SK-N-SH (cell line): ENCODE measurements at regions not wholly inside any gene's neighbourhood (a gene's known extent, or its start where the extent isn't known, plus 50 kb on each side); places are given as distances from the start of the nearest gene placed in this dataset.
A peak's percentile ranks its signal among the peaks of the same experiment; 100 is the strongest.

Experiments used
- CTCF ChIA-PET: fragments of 300-600, 350-600 bp; formaldehyde crosslinking; extraction: SDS; loops from one replicate; lab custom pipeline; 2021; lab: Yijun Ruan, JAX
- POLR2A ChIA-PET: fragments of 350-600 bp; sonication (Branson Sonifier 250); formaldehyde crosslinking; extraction: SDS; loops from one replicate; lab custom pipeline; 2020; ENCODE audit warnings: antibody characterized with exemption, inconsistent platforms; lab: Yijun Ruan, JAX
- DNase-seq: peaks from one replicate; pipeline ENCODE4 v3.0.0; 2012
- H2AFZ ChIP-seq: fragments of 200-600 bp; sonication (generic); 2 replicates; pipeline ENCODE4 v1.8.1; 2016; ENCODE audit warnings: antibody characterized with exemption, mild to moderate bottlenecking, low read depth
- H3F3A ChIP-seq: fragments of 200-600 bp; sonication (generic); replicated peaks from 2 replicates; pipeline ENCODE3; 2016; ENCODE audit warnings: antibody characterized with exemption, mild to moderate bottlenecking; ENCODE audit not compliant: insufficient read depth
- H3K27ac ChIP-seq, 2 experiments: fragments of 200-500 bp in 1 of 2; fragments of 200-600 bp in 1 of 2; sonication (Bioruptor generic) in 1 of 2; sonication (generic), shearing (Covaris generic) in 1 of 2; 2 replicates each; pipeline versions ENCODE4 v1.5.1 to v1.6.1; 2014 to 2016; ENCODE audit warnings: low read depth in 2 of 2, inconsistent platforms in 1 of 2, low read length in 1 of 2, mild to moderate bottlenecking in 1 of 2, mixed read lengths in 1 of 2
- H3K27me3 ChIP-seq: fragments of 200-600 bp; sonication (generic), shearing (Covaris generic); 2 replicates; pipeline ENCODE4 v1.6.1; 2016; ENCODE audit warnings: mixed run types; ENCODE audit not compliant: insufficient read depth
- H3K36me3 ChIP-seq, 2 experiments: fragments of 200-500 bp in 1 of 2; fragments of 200-600 bp in 1 of 2; sonication (Bioruptor generic) in 1 of 2; sonication (generic) in 1 of 2; replicated peaks in 1 of 2; 2 replicates each; pipeline versions ENCODE3 to v1.5.1; 2014 to 2016; ENCODE audit warnings: low read length in 1 of 2, mild to moderate bottlenecking in 1 of 2; ENCODE audit not compliant: insufficient read depth in 2 of 2, control insufficient read depth in 1 of 2
- H3K4me1 ChIP-seq, 2 experiments: fragments of 200-500 bp in 1 of 2; fragments of 200-600 bp in 1 of 2; sonication (Bioruptor generic) in 1 of 2; sonication (generic), shearing (Covaris generic) in 1 of 2; 2 replicates each; pipeline versions ENCODE4 v1.5.1 to v1.6.1; 2014 to 2016; ENCODE audit warnings: low read depth in 1 of 2, low read length in 1 of 2, mixed run types in 1 of 2; ENCODE audit not compliant: insufficient read depth in 2 of 2, control insufficient read depth in 1 of 2
- H3K4me2 ChIP-seq: fragments of 200-600 bp; sonication (generic), shearing (Covaris generic); 2 replicates; pipeline ENCODE4 v1.6.1; 2017; ENCODE audit warnings: mixed run types
- H3K4me3 ChIP-seq, 2 experiments: fragments of 200-500 bp in 1 of 2; fragments of 200-600 bp in 1 of 2; sonication (Bioruptor generic) in 1 of 2; sonication (generic), shearing (Covaris generic) in 1 of 2; 2 replicates each; pipeline versions ENCODE4 v1.5.1 to v1.8.1; 2014 to 2016; ENCODE audit warnings: low read depth in 2 of 2, inconsistent platforms in 1 of 2, low read length in 1 of 2, mild to moderate bottlenecking in 1 of 2, mixed read lengths in 1 of 2, moderate library complexity in 1 of 2
- H3K79me2 ChIP-seq: fragments of 200-600 bp; sonication (generic); 2 replicates; pipeline ENCODE4 v1.8.1; 2017; ENCODE audit warnings: mild to moderate bottlenecking; ENCODE audit not compliant: insufficient read depth
- H3K9ac ChIP-seq: fragments of 200-600 bp; sonication (generic); 2 replicates; pipeline ENCODE4 v1.6.1; 2017; ENCODE audit warnings: mixed run types
- H3K9me2 ChIP-seq: fragments of 200-600 bp; sonication (generic); 2 replicates; pipeline ENCODE4 v1.6.1; 2017; ENCODE audit warnings: mixed run types
- H3K9me3 ChIP-seq: fragments of 200-600 bp; sonication (generic); 2 replicates; pipeline ENCODE4 v1.6.1; 2017; ENCODE audit warnings: mixed run types, mild to moderate bottlenecking, moderate library complexity
- H4K20me1 ChIP-seq: fragments of 200-600 bp; sonication (generic); 2 replicates; pipeline ENCODE4 v1.6.1; 2017; ENCODE audit warnings: mild to moderate bottlenecking, mixed run types; ENCODE audit not compliant: insufficient read depth
- EP300 ChIP-seq, 2 experiments: IDR thresholded peaks; 2 replicates each; pipeline versions ENCODE4 v1.4.0 to v1.6.1; 2012; ENCODE audit warnings: borderline replicate concordance in 1 of 2, low read depth in 1 of 2, low read length in 1 of 2
- EZH2phosphoT487 ChIP-seq: fragments of 200-600 bp; sonication (generic); IDR thresholded peaks from 2 replicates; pipeline ENCODE4 v1.6.1; 2017; ENCODE audit warnings: low read depth, mixed run types, mild to moderate bottlenecking, antibody characterized with exemption, moderate library complexity, borderline replicate concordance
- FOSL2 ChIP-seq: IDR thresholded peaks from 2 replicates; pipeline ENCODE4 v1.4.0; 2012; ENCODE audit warnings: low read depth, mild to moderate bottlenecking, moderate library complexity, borderline replicate concordance
- FOXJ3 ChIP-seq: sonication (generic); formaldehyde crosslinking; IDR thresholded peaks from 2 replicates; pipeline ENCODE4 v1.5.1; 2020; ENCODE audit warnings: mild to moderate bottlenecking, missing genetic modification reagents
- FOXM1 ChIP-seq: IDR thresholded peaks from 2 replicates; pipeline ENCODE4 v1.4.0; 2012; ENCODE audit warnings: low read depth, mild to moderate bottlenecking
- GABPA ChIP-seq: IDR thresholded peaks from 2 replicates; pipeline ENCODE4 v1.4.0; 2012; ENCODE audit warnings: low read depth, mild to moderate bottlenecking
- JUND ChIP-seq: IDR thresholded peaks from 2 replicates; pipeline ENCODE4 v1.4.0; 2012
- MAX ChIP-seq: IDR thresholded peaks from 2 replicates; pipeline ENCODE4 v1.4.0; 2012; ENCODE audit warnings: low read depth
- MXI1 ChIP-seq: IDR thresholded peaks from 2 replicates; pipeline ENCODE4 v1.6.1; 2012; ENCODE audit warnings: mild to moderate bottlenecking, low read depth, low read length, improper control_type of control experiment
- NFIC ChIP-seq: IDR thresholded peaks from 2 replicates; pipeline ENCODE4 v1.4.0; 2012; ENCODE audit warnings: borderline replicate concordance
- RCOR1 ChIP-seq: fragments of 150-350 bp; IDR thresholded peaks from 2 replicates; pipeline ENCODE4 v1.6.1; 2017; ENCODE audit warnings: antibody characterized with exemption, low read length
- REST ChIP-seq: IDR thresholded peaks from 2 replicates; pipeline ENCODE4 v1.6.1; 2012; ENCODE audit warnings: mild to moderate bottlenecking, low read depth, low read length, moderate library complexity
- RFX5 ChIP-seq: IDR thresholded peaks from 2 replicates; pipeline ENCODE4 v1.6.1; 2012; ENCODE audit warnings: mild to moderate bottlenecking, improper control_type of control experiment, low read length
- SMC3 ChIP-seq: IDR thresholded peaks from 2 replicates; pipeline ENCODE4 v1.6.1; 2012; ENCODE audit warnings: low read depth, low read length, improper control_type of control experiment
- TCF12 ChIP-seq: IDR thresholded peaks from 2 replicates; pipeline ENCODE4 v1.4.0; 2012
- USF2 ChIP-seq: fragments of 150-350 bp; IDR thresholded peaks from 2 replicates; pipeline ENCODE4 v1.6.1; 2017; ENCODE audit warnings: antibody characterized with exemption, low read length, low read depth, borderline replicate concordance
- WGBS: methylation state at CpG from one replicate; pipeline ENCODE4 v1.1.6; 2017; ENCODE audit warnings: low lambda C conversion rate; 5-methylcytosine and 5-hydroxymethylcytosine counted together
- TF ChIP-seq, protein P1 (sequence below): IDR thresholded peaks from 2 replicates; pipeline ENCODE4 v1.4.0; 2012; ENCODE audit warnings: low read depth, borderline replicate concordance
- TF ChIP-seq, protein P2 (sequence below): fragments of 200-600 bp; sonication (generic); IDR thresholded peaks from 2 replicates; pipeline ENCODE4 v1.6.1; 2017; ENCODE audit warnings: antibody characterized with exemption, mild to moderate bottlenecking, moderate library complexity

GRCh38 chr4:181662383-181662782 lies 580.8 kb upstream of the TENM3 start:
- POLR2A ChIA-PET: no interaction called here
- no peaks in the 10 kb centered on the region for H3K36me3 ChIP-seq
- H2AFZ ChIP-seq: peak overlapping the region; percentile 47; the same call in 1 of the 2 replicates
- CTCF ChIA-PET: no interaction called here
- H3K4me1 ChIP-seq: peaks cover 0 to 8% of the 10 kb centered on the region in 2 experiments; a peak in 2 of 4 replicates
- H3K27ac ChIP-seq: peak overlapping the region in 1 of 2 experiments; percentile 0; a peak in 1 of 4 replicates
- H3K9me3 ChIP-seq: no peaks in the 10 kb centered on the region
- DNase-seq: no peak
- TF ChIP-seq EP300 (IDR thresholded peaks at IDR 0.05; ENCODE audit: borderline replicate concordance in 1 of 2, low read depth in 1 of 2, low read length in 1 of 2) (0 out of 4 replicates have a peak, but pooled peaks of 1 of the 2 experiments have one; percentile 7), TCF12 (no peak; the same call in 1 of the 2 replicates), REST (no peak), RFX5 (no peak), NFIC (peak; percentile 43; the same call in 1 of the 2 replicates), FOXJ3 (CRISPR knock-in tag) (no peak)
- no peak overlapping the region for H3K4me2 ChIP-seq
- H3K9me2 ChIP-seq: no peaks in the 10 kb centered on the region
- H3F3A ChIP-seq: peaks cover 8% of the 10 kb centered on the region
- H3K27me3 ChIP-seq: no peaks in the 10 kb centered on the region
- 18% methylated on average over 3 of the region's 3 CpGs for WGBS
- H3K9ac ChIP-seq: no peak overlapping the region
- H4K20me1 ChIP-seq: no peaks in the 10 kb centered on the region
- no peaks in the 10 kb centered on the region for H3K79me2 ChIP-seq
- no peak overlapping the region for H3K4me3 ChIP-seq

DNA sequence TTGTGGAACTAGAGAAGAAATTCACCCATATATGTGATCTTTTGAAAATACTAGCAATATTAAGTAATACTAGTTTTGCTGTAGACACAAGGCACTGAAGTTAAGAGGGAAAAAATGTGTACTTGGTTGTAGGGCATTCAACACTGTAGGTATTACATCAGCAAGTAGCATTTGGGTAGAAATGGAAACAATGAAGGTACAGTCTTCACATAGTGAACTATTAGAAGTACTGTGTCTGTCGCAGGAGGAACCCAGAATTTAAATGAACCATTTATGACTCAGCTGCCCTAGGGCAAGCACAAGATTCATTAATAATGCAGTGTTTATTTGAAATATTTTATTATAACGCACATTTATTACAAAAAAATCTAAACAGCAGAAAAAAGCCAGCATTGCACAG lies 572.7 kb upstream of the TENM3 start:
- POLR2A ChIA-PET: no interaction called here
- Histone ChIP-seq H3F3A (no peaks in the 10 kb centered on the region), H3K79me2 (no peaks in the 10 kb centered on the region), H3K9me3 (no peaks in the 10 kb centered on the region), H3K4me3 (no peak overlapping the region), H4K20me1 (no peaks in the 10 kb centered on the region), H3K27ac (no peak overlapping the region), H3K4me1 (peaks cover 0 to 2% of the 10 kb centered on the region in 2 experiments; a peak in 1 of 4 replicates)
- 69% methylated on average over 2 of the region's 2 CpGs for WGBS
- TF ChIP-seq, protein P1, sequence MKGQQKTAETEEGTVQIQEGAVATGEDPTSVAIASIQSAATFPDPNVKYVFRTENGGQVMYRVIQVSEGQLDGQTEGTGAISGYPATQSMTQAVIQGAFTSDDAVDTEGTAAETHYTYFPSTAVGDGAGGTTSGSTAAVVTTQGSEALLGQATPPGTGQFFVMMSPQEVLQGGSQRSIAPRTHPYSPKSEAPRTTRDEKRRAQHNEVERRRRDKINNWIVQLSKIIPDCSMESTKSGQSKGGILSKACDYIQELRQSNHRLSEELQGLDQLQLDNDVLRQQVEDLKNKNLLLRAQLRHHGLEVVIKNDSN: no peak
- TF ChIP-seq SMC3: no peak
- no peak for TF ChIP-seq MAX
- TF ChIP-seq FOXJ3 (CRISPR knock-in tag): no peak
- TF ChIP-seq FOXM1: no peak
- no peak for TF ChIP-seq RCOR1
- no peak for TF ChIP-seq MXI1
- TF ChIP-seq JUND: no peak
- TF ChIP-seq GABPA: no peak
- TF ChIP-seq TCF12: no peak
- TF ChIP-seq, protein P2, sequence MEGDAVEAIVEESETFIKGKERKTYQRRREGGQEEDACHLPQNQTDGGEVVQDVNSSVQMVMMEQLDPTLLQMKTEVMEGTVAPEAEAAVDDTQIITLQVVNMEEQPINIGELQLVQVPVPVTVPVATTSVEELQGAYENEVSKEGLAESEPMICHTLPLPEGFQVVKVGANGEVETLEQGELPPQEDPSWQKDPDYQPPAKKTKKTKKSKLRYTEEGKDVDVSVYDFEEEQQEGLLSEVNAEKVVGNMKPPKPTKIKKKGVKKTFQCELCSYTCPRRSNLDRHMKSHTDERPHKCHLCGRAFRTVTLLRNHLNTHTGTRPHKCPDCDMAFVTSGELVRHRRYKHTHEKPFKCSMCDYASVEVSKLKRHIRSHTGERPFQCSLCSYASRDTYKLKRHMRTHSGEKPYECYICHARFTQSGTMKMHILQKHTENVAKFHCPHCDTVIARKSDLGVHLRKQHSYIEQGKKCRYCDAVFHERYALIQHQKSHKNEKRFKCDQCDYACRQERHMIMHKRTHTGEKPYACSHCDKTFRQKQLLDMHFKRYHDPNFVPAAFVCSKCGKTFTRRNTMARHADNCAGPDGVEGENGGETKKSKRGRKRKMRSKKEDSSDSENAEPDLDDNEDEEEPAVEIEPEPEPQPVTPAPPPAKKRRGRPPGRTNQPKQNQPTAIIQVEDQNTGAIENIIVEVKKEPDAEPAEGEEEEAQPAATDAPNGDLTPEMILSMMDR: no peak
- no peak for TF ChIP-seq EP300 (IDR thresholded peaks at IDR 0.05; ENCODE audit: borderline replicate concordance in 1 of 2, low read depth in 1 of 2, low read length in 1 of 2)
- TF ChIP-seq FOSL2: no peak
- no peak for TF ChIP-seq EZH2phosphoT487
- no peak for TF ChIP-seq USF2
- TF ChIP-seq NFIC: no peak
- no peak for TF ChIP-seq RFX5
- TF ChIP-seq, all 33 proteins: peak for 0
- no peaks in the 10 kb centered on the region for H3K27me3 ChIP-seq
- H2AFZ ChIP-seq: no peak overlapping the region
- CTCF ChIA-PET: interaction anchor here (0.9 kb wide), 1 partner anchor 10 kb away, joined by 3 read pairs; no protein-coding TSS in a partner anchor
- no peaks in the 10 kb centered on the region for H3K9me2 ChIP-seq
- DNase-seq: no peak
- no peak overlapping the region for H3K4me2 ChIP-seq
- H3K9ac ChIP-seq: no peak overlapping the region
- no peaks in the 10 kb centered on the region for H3K36me3 ChIP-seq
